Fibroblast of villous mesenchyme (primary cell): ENCODE measurements at regions not wholly inside any gene's neighbourhood (a gene's known extent, or its start where the extent isn't known, plus 50 kb on each side); places are given as distances from the start of the nearest gene placed in this dataset.

Source experiments
- DNase-seq: peaks from one replicate; pipeline ENCODE4 v3.0.0-alpha.2; 2010; ENCODE audit warnings: low read depth
- H3K4me3 ChIP-seq: 2 replicates; pipeline ENCODE4 v1.5.1; 2011; ENCODE audit warnings: low read depth, mild to moderate bottlenecking, low read length
- CTCF ChIP-seq: IDR thresholded peaks from 2 replicates; pipeline ENCODE4 v1.5.1; 2012; ENCODE audit warnings: low read depth, mild to moderate bottlenecking, low read length; ENCODE audit not compliant: insufficient read depth

- DNase-seq = no peak
- no peak for TF ChIP-seq CTCF
- no peak overlapping the region for H3K4me3 ChIP-seq
These were observed 462.4 kb downstream of the ADRA2A start for GRCh38 chr10:111539246-111539645.

GRCh38 chr10:111543854-111544253 is 467.0 kb downstream of the ADRA2A start:
- DNase-seq = no peak
- H3K4me3 ChIP-seq = no peak overlapping the region
- no peak for TF ChIP-seq CTCF

- TF ChIP-seq CTCF = no peak
- no peak for DNase-seq
- H3K4me3 ChIP-seq = no peak overlapping the region
These were observed 469.2 kb downstream of the ADRA2A start for GRCh38 chr10:111545861-111546605.

- TF ChIP-seq CTCF = no peak
- H3K4me3 ChIP-seq = no peak overlapping the region
- no peak for DNase-seq
These were observed 471.4 kb downstream of the ADRA2A start for GRCh38 chr10:111548084-111548726.

GRCh38 chr10:111551001-111551400 is 474.2 kb downstream of the ADRA2A start:
- no peak for TF ChIP-seq CTCF
- H3K4me3 ChIP-seq = no peak overlapping the region
- no peak for DNase-seq

GRCh38 chr10:111556666-111557065 is 479.8 kb downstream of the ADRA2A start:
- TF ChIP-seq CTCF = no peak
- DNase-seq = peak; percentile 3
- no peak overlapping the region for H3K4me3 ChIP-seq
